RWPE1 (cell line): ENCODE measurements at regions not wholly inside any gene's neighbourhood (a gene's known extent, or its start where the extent isn't known, plus 50 kb on each side); places are given as distances from the start of the nearest gene placed in this dataset.

ENCODE experiments used
- CTCF ChIA-PET: fragments of 350-600 bp; sonication (Branson Sonifier 250); formaldehyde crosslinking; extraction: SDS; loops from one replicate; lab custom pipeline; 2021; lab: Yijun Ruan, JAX
- POLR2A ChIA-PET: fragments of 400-600 bp; formaldehyde crosslinking; extraction: SDS; loops from one replicate; lab custom pipeline; 2020; ENCODE audit warnings: antibody characterized with exemption; ENCODE audit not compliant: low non-redundant PET; lab: Yijun Ruan, JAX
- DNase-seq: peaks from one replicate; pipeline ENCODE4 v3.0.0; 2012; ENCODE audit warnings: low spot score
- H3K27ac ChIP-seq: fragments of 450-650 bp; 2 replicates; pipeline ENCODE4 v1.5.1; 2017
- TF ChIP-seq, protein P1 (sequence below): fragments of 450-650 bp; conservative IDR thresholded peaks from 2 replicates; pipeline ENCODE4 v1.5.1; 2017; ENCODE audit warnings: low read depth, mild to moderate bottlenecking

DNA sequence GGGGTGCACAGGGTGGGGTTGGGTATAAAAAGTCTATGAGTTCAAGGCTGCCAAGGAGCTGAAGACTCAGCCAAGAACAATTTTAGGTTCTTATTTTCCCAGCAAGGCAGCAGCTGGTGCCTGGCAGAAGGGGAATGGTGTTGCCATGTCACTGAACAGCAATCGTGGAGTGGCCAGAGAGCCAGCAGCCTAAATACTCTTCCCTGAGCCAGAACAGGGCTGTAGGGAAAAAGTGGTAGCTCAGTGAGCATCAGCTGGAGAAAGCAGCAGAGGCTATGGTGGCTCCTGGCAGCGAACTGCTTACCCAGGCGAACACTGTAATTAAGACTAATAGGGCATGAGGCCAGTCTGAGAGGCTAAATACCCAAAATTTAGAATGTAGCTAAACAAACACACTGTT, 334.9 kb downstream of the RMST start:
- no peak overlapping the region for H3K27ac ChIP-seq
- POLR2A ChIA-PET = no interaction called here
- TF ChIP-seq, protein P1, sequence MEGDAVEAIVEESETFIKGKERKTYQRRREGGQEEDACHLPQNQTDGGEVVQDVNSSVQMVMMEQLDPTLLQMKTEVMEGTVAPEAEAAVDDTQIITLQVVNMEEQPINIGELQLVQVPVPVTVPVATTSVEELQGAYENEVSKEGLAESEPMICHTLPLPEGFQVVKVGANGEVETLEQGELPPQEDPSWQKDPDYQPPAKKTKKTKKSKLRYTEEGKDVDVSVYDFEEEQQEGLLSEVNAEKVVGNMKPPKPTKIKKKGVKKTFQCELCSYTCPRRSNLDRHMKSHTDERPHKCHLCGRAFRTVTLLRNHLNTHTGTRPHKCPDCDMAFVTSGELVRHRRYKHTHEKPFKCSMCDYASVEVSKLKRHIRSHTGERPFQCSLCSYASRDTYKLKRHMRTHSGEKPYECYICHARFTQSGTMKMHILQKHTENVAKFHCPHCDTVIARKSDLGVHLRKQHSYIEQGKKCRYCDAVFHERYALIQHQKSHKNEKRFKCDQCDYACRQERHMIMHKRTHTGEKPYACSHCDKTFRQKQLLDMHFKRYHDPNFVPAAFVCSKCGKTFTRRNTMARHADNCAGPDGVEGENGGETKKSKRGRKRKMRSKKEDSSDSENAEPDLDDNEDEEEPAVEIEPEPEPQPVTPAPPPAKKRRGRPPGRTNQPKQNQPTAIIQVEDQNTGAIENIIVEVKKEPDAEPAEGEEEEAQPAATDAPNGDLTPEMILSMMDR = no peak
- CTCF ChIA-PET = no interaction called here
- no peak for DNase-seq

DNA sequence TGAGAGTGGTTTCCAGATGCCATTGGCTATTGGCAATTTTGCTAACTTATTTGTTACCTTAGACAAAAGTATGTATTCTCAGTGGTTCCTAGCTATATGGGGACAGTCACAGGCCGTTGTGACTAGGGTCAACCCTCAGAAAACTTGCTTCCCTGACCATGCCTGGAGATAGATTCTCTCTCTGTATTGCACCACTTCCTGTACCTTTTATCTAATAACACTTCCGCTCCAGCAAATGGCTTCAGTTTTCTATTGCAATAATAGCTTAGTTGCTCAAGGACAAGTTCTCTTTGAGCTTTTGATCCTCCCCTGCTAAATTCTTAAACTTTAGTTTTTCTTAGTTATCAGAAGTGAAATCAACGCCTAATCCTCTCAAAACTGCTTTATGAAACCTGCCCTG, 338.0 kb downstream of the RMST start:
- ChIA-PET POLR2A (no interaction called here), CTCF (no interaction called here)
- TF ChIP-seq, protein P1 = no peak
- H3K27ac ChIP-seq = no peak overlapping the region
- DNase-seq = no peak

DNA sequence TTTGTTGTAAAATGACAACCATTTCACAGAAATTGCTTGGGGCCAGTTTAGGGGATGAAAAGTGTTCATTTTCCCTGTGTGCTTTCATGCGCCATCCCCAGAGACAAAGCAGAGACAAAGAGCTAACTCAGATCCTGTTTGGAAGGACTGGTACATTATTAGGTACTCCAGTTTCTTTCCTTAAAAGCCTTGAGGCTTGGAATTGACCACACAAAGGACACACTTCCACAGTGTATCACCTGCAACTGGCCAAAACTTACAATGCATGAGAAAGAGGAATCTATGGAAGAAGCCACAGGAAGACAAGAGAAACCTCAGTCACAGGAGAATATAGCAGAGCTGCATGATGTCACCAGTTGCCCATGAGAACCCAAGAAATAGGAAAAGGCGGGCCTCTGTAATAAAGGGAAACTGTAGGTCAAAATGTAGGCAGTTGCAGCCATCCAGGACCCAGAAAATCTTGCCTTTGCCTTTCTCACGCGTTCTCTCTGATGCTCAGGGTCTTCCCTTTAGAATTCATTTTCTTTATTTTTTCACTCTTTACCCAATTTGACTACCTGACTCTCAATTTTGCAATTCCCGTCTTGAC, 339.0 kb downstream of the RMST start:
- POLR2A ChIA-PET = no interaction called here
- CTCF ChIA-PET = no interaction called here
- TF ChIP-seq, protein P1 = no peak

DNA sequence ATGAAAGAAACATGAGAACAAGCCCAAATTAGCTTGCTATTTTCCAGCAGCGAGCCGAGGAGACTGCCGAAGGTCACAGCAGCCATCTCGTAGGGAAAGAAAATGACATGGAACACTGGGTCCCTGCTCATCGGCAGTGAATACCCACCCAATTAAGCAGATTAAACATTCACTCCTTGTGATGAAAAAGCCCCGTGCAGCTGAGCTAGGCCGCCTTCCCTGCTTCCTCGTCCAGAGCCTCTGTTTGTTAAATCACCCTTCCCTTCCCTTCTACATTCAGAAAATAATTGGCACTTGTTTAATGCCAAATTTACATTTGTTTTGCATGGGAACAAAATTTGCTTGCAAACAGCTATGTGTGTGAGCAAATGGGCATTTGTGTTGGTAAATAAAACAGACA, 342.5 kb downstream of the RMST start:
- CTCF ChIA-PET = interaction anchor here (0.6 kb wide), 1 partner anchor 767 kb away, joined by 3 read pairs; no protein-coding TSS in a partner anchor
- DNase-seq = no peak
- TF ChIP-seq, protein P1 = no peak

More for the DNA sequence above, 339.0 kb downstream of the RMST start:
- no peak overlapping the region for H3K27ac ChIP-seq
- DNase-seq = no peak

DNA sequence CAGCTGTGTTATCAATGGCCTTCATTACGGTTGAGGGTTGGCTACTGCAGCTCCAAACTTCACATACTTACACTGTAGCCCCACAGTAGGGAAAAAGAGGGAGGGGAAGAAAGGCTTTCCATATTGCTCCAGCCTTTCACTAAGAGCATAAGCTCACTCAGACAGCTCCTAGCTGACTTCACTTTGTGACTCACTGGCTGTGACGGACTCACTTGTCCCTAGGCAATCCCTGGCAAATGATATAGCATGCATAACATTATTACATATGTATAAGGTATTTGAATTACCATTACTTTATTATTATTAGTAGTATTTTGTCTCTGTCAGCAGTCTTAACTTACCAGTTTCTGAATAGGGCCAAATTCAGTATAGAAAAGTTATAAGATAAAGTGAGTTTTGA, 350.7 kb downstream of the RMST start:
- ChIA-PET CTCF (interaction anchor here (0.6 to 0.7 kb wide), 2 partner anchors 48 to 174 kb away, joined by 4 read pairs; no protein-coding TSS in a partner anchor), POLR2A (no interaction called here)

More for the DNA sequence above, 342.5 kb downstream of the RMST start:
- POLR2A ChIA-PET = no interaction called here
- H3K27ac ChIP-seq = no peak overlapping the region

DNA sequence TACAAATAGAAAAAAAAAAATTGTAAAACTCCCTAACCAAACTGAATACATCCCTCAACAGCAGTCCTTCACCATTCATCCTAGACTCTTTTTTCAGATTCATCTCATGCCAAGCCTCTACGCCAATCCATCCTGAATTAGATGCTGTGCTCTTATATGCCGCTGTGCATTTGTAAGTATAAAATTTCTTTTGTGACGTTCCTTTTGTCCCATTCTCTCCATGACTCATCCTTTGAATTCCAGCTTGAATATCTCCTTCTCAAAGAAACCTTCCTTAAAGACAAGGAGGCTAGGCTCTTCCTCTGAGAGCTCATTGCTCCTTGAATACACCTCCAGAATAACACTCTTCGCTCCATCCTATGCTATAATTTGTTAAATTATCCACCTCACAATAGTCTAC, 359.2 kb downstream of the RMST start:
- CTCF ChIA-PET = no interaction called here

More for the DNA sequence above, 350.7 kb downstream of the RMST start:
- TF ChIP-seq, protein P1 = no peak
- no peak for DNase-seq
- no peak overlapping the region for H3K27ac ChIP-seq

More for the DNA sequence above, 359.2 kb downstream of the RMST start:
- TF ChIP-seq, protein P1 = no peak
- no peak for DNase-seq
- POLR2A ChIA-PET = no interaction called here
- H3K27ac ChIP-seq = no peak overlapping the region
